HL-60 (cell line): ENCODE measurements at regions not wholly inside any gene's neighbourhood (a gene's known extent, or its start where the extent isn't known, plus 50 kb on each side); places are given as distances from the start of the nearest gene placed in this dataset.
"Not testable (repeated sequence)": the region's sequence is repeated elsewhere in the genome, so short reads cannot be mapped to it uniquely, and the experiment has no call there.

Experiments used
- CTCF ChIP-seq: IDR thresholded peaks from one replicate; pipeline ENCODE4 v1.5.1; 2011; ENCODE audit warnings: low read length, control low read depth, inconsistent platforms; ENCODE audit not compliant: insufficient read depth
- POLR2AphosphoS5 ChIP-seq: IDR thresholded peaks from 2 replicates; pipeline ENCODE4 v1.6.1; 2012; ENCODE audit warnings: low read depth
- REST ChIP-seq: IDR thresholded peaks from 2 replicates; pipeline ENCODE4 v1.6.1; 2012; ENCODE audit warnings: low read depth; ENCODE audit not compliant: insufficient replicate concordance

- TF ChIP-seq POLR2AphosphoS5, CTCF, REST: not testable (repeated sequence)
Observed at GRCh38 chr4:189740118-189740517, 200.6 kb upstream of the FRG1 start.
